Hepatocyte (in vitro differentiated cells): ENCODE measurements at regions not wholly inside any gene's neighbourhood (a gene's known extent, or its start where the extent isn't known, plus 50 kb on each side); places are given as distances from the start of the nearest gene placed in this dataset.

Experiments
- DNase-seq: peaks from one replicate; pipeline ENCODE4 v3.0.0-alpha.2; 2016; ENCODE audit warnings: low spot score
- H2AFZ ChIP-seq: fragments of 200-600 bp; sonication (generic); 2 replicates; pipeline ENCODE4 v1.6.0; 2016; ENCODE audit warnings: antibody characterized with exemption, mild to moderate bottlenecking
- H3K27ac ChIP-seq: fragments of 200-600 bp; sonication (generic); 2 replicates; pipeline ENCODE4 v1.5.1; 2016; ENCODE audit warnings: mild to moderate bottlenecking
- H3K27me3 ChIP-seq: fragments of 200-600 bp; sonication (generic); 2 replicates; pipeline ENCODE4 v1.6.1; 2016
- H3K36me3 ChIP-seq: fragments of 200-600 bp; sonication (generic); replicated peaks from 2 replicates; pipeline ENCODE4 v1.5.1; 2016; ENCODE audit warnings: low read depth; ENCODE audit not compliant: insufficient read depth
- H3K4me1 ChIP-seq: fragments of 200-600 bp; sonication (generic); 2 replicates; pipeline ENCODE4 v1.5.1; 2016; ENCODE audit warnings: mild to moderate bottlenecking, moderate library complexity; ENCODE audit not compliant: insufficient read depth
- H3K4me2 ChIP-seq: fragments of 200-600 bp; sonication (generic); 2 replicates; pipeline ENCODE4 v1.6.0; 2016
- H3K4me3 ChIP-seq: fragments of 200-600 bp; sonication (generic); 2 replicates; pipeline ENCODE4 v1.5.1; 2016; ENCODE audit warnings: mild to moderate bottlenecking
- H3K79me2 ChIP-seq: fragments of 200-600 bp; sonication (generic); 2 replicates; pipeline ENCODE4 v1.6.0; 2017; ENCODE audit warnings: mild to moderate bottlenecking
- H3K9me2 ChIP-seq: fragments of 200-600 bp; sonication (generic); replicated peaks from 2 replicates; pipeline ENCODE4 v1.6.0; 2017; ENCODE audit warnings: mild to moderate bottlenecking; ENCODE audit not compliant: insufficient read depth
- H3K9me3 ChIP-seq: fragments of 200-600 bp; sonication (generic); 2 replicates; pipeline ENCODE4 v1.5.1; 2016; ENCODE audit warnings: low read depth, mild to moderate bottlenecking
- H4K20me1 ChIP-seq: fragments of 200-600 bp; sonication (generic); 2 replicates; pipeline ENCODE4 v1.6.0; 2016; ENCODE audit warnings: mild to moderate bottlenecking; ENCODE audit not compliant: insufficient read depth, poor library complexity, severe bottlenecking
- CTCF ChIP-seq: fragments of 200-600 bp; sonication (generic); IDR thresholded peaks from 2 replicates; pipeline ENCODE4 v1.5.1; 2016; ENCODE audit warnings: antibody characterized with exemption, mild to moderate bottlenecking; ENCODE audit not compliant: poor library complexity
- EZH2 ChIP-seq: fragments of 200-600 bp; sonication (generic); IDR thresholded peaks from 2 replicates; pipeline ENCODE4 v1.6.1; 2016; ENCODE audit warnings: antibody characterized with exemption, mild to moderate bottlenecking, borderline replicate concordance
- EZH2phosphoT487 ChIP-seq: fragments of 200-600 bp; sonication (generic); IDR thresholded peaks from one replicate; pipeline ENCODE4 v1.6.1; 2018; ENCODE audit warnings: antibody characterized with exemption, mild to moderate bottlenecking, low read depth, moderate library complexity; ENCODE audit not compliant: unreplicated experiment, severe bottlenecking
- WGBS: methylation state at CpG from one replicate; pipeline ENCODE4 v1.1.6; 2016; ENCODE audit warnings: low lambda C conversion rate; ENCODE audit errors: missing lambda C conversion rate; 5-methylcytosine and 5-hydroxymethylcytosine counted together

GRCh38 chr4:164287173-164287572 is 466.8 kb upstream of the SMIM31 start:
- DNase-seq = no peak
- H3K27me3 ChIP-seq = no peaks in the 10 kb centered on the region
- H4K20me1 ChIP-seq = no peaks in the 10 kb centered on the region
- no peak overlapping the region for H3K27ac ChIP-seq
- no peaks in the 10 kb centered on the region for H3K79me2 ChIP-seq
- H3K4me2 ChIP-seq = no peak overlapping the region
- WGBS = 87% methylated on average over 6 of the region's 6 CpGs
- H3K4me1 ChIP-seq = no peaks in the 10 kb centered on the region
- no peak overlapping the region for H2AFZ ChIP-seq
- TF ChIP-seq EZH2phosphoT487 (no peak), EZH2 (no peak), CTCF (no peak)
- no peaks in the 10 kb centered on the region for H3K9me2 ChIP-seq
- H3K36me3 ChIP-seq = no peaks in the 10 kb centered on the region
- H3K9me3 ChIP-seq = no peaks in the 10 kb centered on the region
- no peak overlapping the region for H3K4me3 ChIP-seq

GRCh38 chr4:164288578-164288977 is 465.4 kb upstream of the SMIM31 start:
- H3K4me3 ChIP-seq = no peak overlapping the region
- H4K20me1 ChIP-seq = no peaks in the 10 kb centered on the region
- no peak overlapping the region for H3K4me2 ChIP-seq
- TF ChIP-seq EZH2phosphoT487 (no peak), CTCF (no peak), EZH2 (no peak)
- H3K27me3 ChIP-seq = no peaks in the 10 kb centered on the region
- H3K4me1 ChIP-seq = no peaks in the 10 kb centered on the region
- no peak for DNase-seq
- 91% methylated on average over 5 of the region's 5 CpGs for WGBS
- no peaks in the 10 kb centered on the region for H3K9me3 ChIP-seq
- H3K79me2 ChIP-seq = no peaks in the 10 kb centered on the region
- no peaks in the 10 kb centered on the region for H3K9me2 ChIP-seq
- no peak overlapping the region for H3K27ac ChIP-seq
- H2AFZ ChIP-seq = no peak overlapping the region
- no peaks in the 10 kb centered on the region for H3K36me3 ChIP-seq

- TF ChIP-seq EZH2phosphoT487 = no peak
- no peak for TF ChIP-seq CTCF
- TF ChIP-seq EZH2 = no peak
- H4K20me1 ChIP-seq = no peaks in the 10 kb centered on the region
- H3K4me3 ChIP-seq = no peak overlapping the region
- no peaks in the 10 kb centered on the region for H3K9me2 ChIP-seq
- no peaks in the 10 kb centered on the region for H3K79me2 ChIP-seq
- H3K9me3 ChIP-seq = no peaks in the 10 kb centered on the region
- no peaks in the 10 kb centered on the region for H3K36me3 ChIP-seq
- H2AFZ ChIP-seq = no peak overlapping the region
- no peaks in the 10 kb centered on the region for H3K4me1 ChIP-seq
- no peak overlapping the region for H3K27ac ChIP-seq
- no peaks in the 10 kb centered on the region for H3K27me3 ChIP-seq
- WGBS = 71% methylated on average over 4 of the region's 4 CpGs
- DNase-seq = no peak
- no peak overlapping the region for H3K4me2 ChIP-seq
Observed at GRCh38 chr4:164293203-164293602, 460.7 kb upstream of the SMIM31 start.

- Histone ChIP-seq H3K4me2 (no peak overlapping the region), H3K9me3 (no peaks in the 10 kb centered on the region), H3K9me2 (no peaks in the 10 kb centered on the region), H2AFZ (no peak overlapping the region), H3K27ac (no peak overlapping the region), H3K36me3 (no peaks in the 10 kb centered on the region), H4K20me1 (no peaks in the 10 kb centered on the region), H3K79me2 (no peaks in the 10 kb centered on the region), H3K27me3 (no peaks in the 10 kb centered on the region), H3K4me3 (no peak overlapping the region), H3K4me1 (no peaks in the 10 kb centered on the region)
- no peak for TF ChIP-seq CTCF
- TF ChIP-seq EZH2phosphoT487 = no peak
- no peak for TF ChIP-seq EZH2
- no peak for DNase-seq
- WGBS = 85% methylated on average over 2 of the region's 2 CpGs
Observed at GRCh38 chr4:164293743-164294142, 460.2 kb upstream of the SMIM31 start.
